Sigmoid colon (tissue), 6 donors: ENCODE measurements at regions not wholly inside any gene's neighbourhood (a gene's known extent, or its start where the extent isn't known, plus 50 kb on each side); places are given as distances from the start of the nearest gene placed in this dataset.

Experiments
- DNase-seq: peaks from one replicate; pipeline ENCODE4 v3.0.0-alpha.2; 2019
- H3K27ac ChIP-seq, 4 donors: fragments of 200-600 bp; sonication (generic); one replicate each; pipeline ENCODE4 v1.5.1; 2016 to 2019; ENCODE audit warnings: mild to moderate bottlenecking in 1 of 4
- H3K27me3 ChIP-seq, 3 donors: fragments of 200-600 bp; sonication (generic); one replicate each; pipeline ENCODE4 v1.5.1; 2019; ENCODE audit warnings: mild to moderate bottlenecking in 1 of 3
- H3K36me3 ChIP-seq, 4 donors: fragments of 200-600 bp; sonication (generic); one replicate each; pipeline ENCODE4 v1.5.1; 2016 to 2019
- H3K4me1 ChIP-seq, 4 donors: fragments of 200-600 bp; sonication (generic); one replicate each; pipeline ENCODE4 v1.5.1; 2017 to 2019
- H3K4me3 ChIP-seq, 4 donors: fragments of 200-600 bp; sonication (generic); one replicate each; pipeline ENCODE4 v1.5.1; 2017 to 2019; ENCODE audit warnings: mild to moderate bottlenecking in 2 of 4, moderate library complexity in 1 of 4
- H3K9me3 ChIP-seq, 4 donors: fragments of 200-600 bp in 3 of 4; sonication (generic) in 3 of 4; one replicate each; pipeline versions ENCODE4 v1.5.1 to v1.6.1; 2013 to 2019
- CTCF ChIP-seq, 4 experiments: fragments of 450-650 bp in 3 of 4; fragments of 200-600 bp in 1 of 4; IDR thresholded peaks; one replicate each; pipeline ENCODE4 v1.5.1; 2016 to 2019; ENCODE audit warnings: antibody characterized with exemption in 4 of 4, mild to moderate bottlenecking in 3 of 4, moderate library complexity in 2 of 4
- EP300 ChIP-seq, 4 donors: sonication (generic); formaldehyde crosslinking; IDR thresholded peaks; one replicate each; pipeline ENCODE4 v1.6.1; 2017; ENCODE audit warnings: antibody characterized with exemption in 4 of 4
- POLR2A ChIP-seq, 2 donors: fragments of 450-650 bp; IDR thresholded peaks; one replicate each; pipeline ENCODE4 v1.6.1; 2016; ENCODE audit warnings: antibody characterized with exemption in 2 of 2, mild to moderate bottlenecking in 2 of 2, moderate library complexity in 2 of 2
- POLR2AphosphoS5 ChIP-seq, 4 donors: sonication (generic); formaldehyde crosslinking; IDR thresholded peaks; one replicate each; pipeline ENCODE4 v1.6.1; 2017; ENCODE audit warnings: antibody characterized with exemption in 4 of 4
- WGBS, 2 donors: extraction: QIAGEN DNeasy Blood & Tissue Kit; methylation state at CpG; one replicate each; pipeline ENCODE4 v1.1.7; 2013; 5-methylcytosine and 5-hydroxymethylcytosine counted together
- intact Hi-C: fragments of 100-400 bp; cut with DNase I; formaldehyde crosslinking; loops from one replicate; pipeline ENCODE4 v1.15.1; 2023
- donor health status: healthy with polysubstance abuse.
- donor health status: healthy.

DNA sequence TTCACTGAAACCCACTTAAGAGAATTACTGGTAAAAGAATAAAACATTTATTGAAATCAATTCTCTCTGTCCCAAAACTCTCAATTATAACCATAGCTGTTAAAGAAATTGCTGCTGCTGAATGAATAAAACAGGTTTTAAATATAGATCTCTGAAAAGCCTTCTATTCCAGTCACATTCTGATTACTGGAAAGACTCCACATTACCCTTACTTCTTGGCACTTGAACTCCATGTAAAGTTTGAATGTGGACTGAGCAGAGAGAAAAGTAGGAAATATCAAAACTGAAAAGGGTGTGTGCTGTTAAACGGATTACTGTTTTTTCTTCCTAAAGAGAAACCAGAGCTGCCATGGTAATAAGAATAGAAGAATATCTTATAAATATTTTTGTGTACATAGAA, 655.3 kb upstream of the SETBP1 start:
- Histone ChIP-seq H3K4me3 (no peak overlapping the region), H3K27ac (no peak overlapping the region), H3K4me1 (no peaks in the 10 kb centered on the region), H3K27me3 (no peaks in the 10 kb centered on the region), H3K9me3 (no peaks in the 10 kb centered on the region), H3K36me3 (no peaks in the 10 kb centered on the region)
- no peak for TF ChIP-seq CTCF (IDR thresholded peaks at IDR 0.05)
- no peak for TF ChIP-seq POLR2A (IDR thresholded peaks at IDR 0.05)
- TF ChIP-seq EP300 (IDR thresholded peaks at IDR 0.05): no peak
- no peak for TF ChIP-seq POLR2AphosphoS5 (IDR thresholded peaks at IDR 0.05)
- 33 to 66% methylated on average over 1 of the region's 1 CpG for WGBS, 2 donors
- no peak for DNase-seq
- intact Hi-C loops: no loop called here

DNA sequence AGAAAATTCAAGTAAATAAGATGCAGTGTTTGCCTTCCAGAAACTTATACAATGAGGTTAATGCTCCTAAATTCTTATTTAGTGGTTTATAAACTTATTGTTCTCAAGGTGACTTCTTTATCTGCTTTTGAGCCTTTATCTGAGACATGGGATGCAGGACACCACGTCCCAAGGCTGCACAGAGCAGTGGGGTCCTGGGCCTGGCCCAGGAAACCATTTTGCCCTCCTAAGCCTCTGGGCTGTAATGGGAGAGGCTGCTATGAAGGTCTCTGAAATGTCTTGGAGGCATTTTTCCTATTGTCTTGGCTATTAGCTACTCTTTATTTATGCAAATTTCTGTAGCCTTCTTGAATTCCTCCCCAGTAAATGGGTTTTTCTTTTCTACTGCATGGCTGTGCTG, 652.6 kb upstream of the SETBP1 start:
- H3K4me1 ChIP-seq: no peaks in the 10 kb centered on the region
- intact Hi-C loops: no loop called here
- no peak overlapping the region for H3K27ac ChIP-seq
- TF ChIP-seq POLR2A (IDR thresholded peaks at IDR 0.05) (no peak), CTCF (IDR thresholded peaks at IDR 0.05) (no peak), POLR2AphosphoS5 (IDR thresholded peaks at IDR 0.05) (no peak), EP300 (IDR thresholded peaks at IDR 0.05) (no peak)
- no peak for DNase-seq
- H3K27me3 ChIP-seq: no peaks in the 10 kb centered on the region
- H3K4me3 ChIP-seq: no peak overlapping the region
- 29 to 58% methylated on average over 1 of the region's 1 CpG for WGBS, 2 donors
- H3K9me3 ChIP-seq: no peaks in the 10 kb centered on the region
- H3K36me3 ChIP-seq: no peaks in the 10 kb centered on the region

GRCh38 chr18:44031063-44031462, 649.6 kb upstream of the SETBP1 start:
- no peaks in the 10 kb centered on the region for H3K27me3 ChIP-seq
- TF ChIP-seq EP300 (IDR thresholded peaks at IDR 0.05): no peak
- no peak for TF ChIP-seq POLR2AphosphoS5 (IDR thresholded peaks at IDR 0.05)
- TF ChIP-seq POLR2A (IDR thresholded peaks at IDR 0.05): no peak
- no peak for TF ChIP-seq CTCF (IDR thresholded peaks at IDR 0.05)
- H3K27ac ChIP-seq: no peak overlapping the region
- H3K36me3 ChIP-seq: no peaks in the 10 kb centered on the region
- 87 to 93% methylated on average over 2 of the region's 2 CpGs for WGBS, 2 donors
- H3K4me3 ChIP-seq: no peak overlapping the region
- H3K9me3 ChIP-seq: no peaks in the 10 kb centered on the region
- DNase-seq: no peak
- intact Hi-C loops: no loop called here
- H3K4me1 ChIP-seq: peaks cover 0 to 9% (median 4%) of the 10 kb centered on the region in 4 donors

DNA sequence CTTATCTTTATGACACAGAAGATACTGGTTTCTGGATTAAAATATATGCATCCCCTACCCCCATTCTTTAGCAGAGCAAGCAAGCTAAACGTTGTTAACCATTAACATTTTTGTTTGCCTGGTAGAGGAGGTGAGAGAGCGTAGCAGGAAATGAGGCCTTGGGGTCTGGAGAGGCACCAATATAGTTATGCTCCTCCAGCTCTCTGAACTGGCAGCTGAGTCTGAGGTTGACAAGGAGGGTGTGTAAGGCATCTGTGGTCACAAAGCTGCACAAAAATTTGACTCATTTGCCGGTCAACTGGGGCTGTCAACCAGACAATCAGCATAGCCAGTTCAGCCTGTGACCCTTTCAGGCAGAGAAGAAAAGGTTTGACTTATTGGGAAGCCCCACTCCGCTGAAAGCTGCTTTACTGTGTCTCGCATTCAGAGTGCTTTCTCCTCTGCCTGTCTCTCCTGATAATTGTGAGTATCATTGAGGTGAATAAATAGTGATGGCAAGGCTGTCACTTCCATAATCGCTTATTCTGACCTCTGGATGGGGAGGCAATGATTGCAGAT, 647.5 kb upstream of the SETBP1 start:
- Histone ChIP-seq H3K9me3 (no peaks in the 10 kb centered on the region), H3K36me3 (no peaks in the 10 kb centered on the region), H3K27me3 (no peaks in the 10 kb centered on the region), H3K4me1 (peaks cover 0 to 12% (median 5%) of the 10 kb centered on the region in 4 donors), H3K27ac (no peak overlapping the region), H3K4me3 (no peak overlapping the region)
- TF ChIP-seq EP300 (IDR thresholded peaks at IDR 0.05) (no peak), CTCF (IDR thresholded peaks at IDR 0.05) (no peak), POLR2A (IDR thresholded peaks at IDR 0.05) (no peak), POLR2AphosphoS5 (IDR thresholded peaks at IDR 0.05) (no peak)
- 54 to 71% methylated on average over 6 of the region's 6 CpGs for WGBS, 2 donors
- intact Hi-C loops: no loop called here
- no peak for DNase-seq

DNA sequence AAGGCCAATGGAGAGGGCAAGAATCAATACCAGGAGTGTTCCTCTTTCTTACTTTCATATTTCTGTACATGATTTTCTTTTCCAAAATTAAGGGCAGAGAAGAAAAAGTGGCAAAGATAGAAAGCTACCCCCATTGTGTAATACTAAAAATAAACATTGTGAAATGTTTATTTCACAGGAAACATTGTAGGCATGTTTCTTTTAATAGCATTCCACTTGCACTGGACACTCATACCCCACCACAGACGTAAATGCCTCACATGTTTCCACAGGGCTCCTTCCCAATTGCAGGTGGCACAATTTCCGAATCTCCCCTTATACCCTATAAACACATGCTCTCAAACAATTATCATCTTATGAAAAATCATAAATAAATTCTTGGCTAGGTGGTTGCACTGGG, 645.1 kb upstream of the SETBP1 start:
- intact Hi-C loops: no loop called here
- DNase-seq: no peak
- WGBS, 2 donors: 70 to 74% methylated on average over 2 of the region's 2 CpGs
- Histone ChIP-seq H3K9me3 (no peaks in the 10 kb centered on the region), H3K4me1 (peaks cover 0 to 12% (median 5%) of the 10 kb centered on the region in 4 donors), H3K27ac (no peak overlapping the region), H3K27me3 (no peaks in the 10 kb centered on the region), H3K4me3 (no peak overlapping the region), H3K36me3 (no peaks in the 10 kb centered on the region)
- no peak for TF ChIP-seq EP300 (IDR thresholded peaks at IDR 0.05)
- TF ChIP-seq CTCF (IDR thresholded peaks at IDR 0.05): no peak
